ENCODE measurements at regions not wholly inside any gene's neighbourhood (a gene's known extent, or its start where the extent isn't known, plus 50 kb on each side); places are given as distances from the start of the nearest gene placed in this dataset.

- no peak for TF ChIP-seq CTCF (IDR thresholded peaks at IDR 0.05; ENCODE audit: low read depth, low read length, poor library complexity, severe bottlenecking)
- TF ChIP-seq EZH2phosphoT487 (IDR thresholded peaks at IDR 0.05; ENCODE audit: borderline replicate concordance, low read length), result no peak
Observed at GRCh38 chr9:108677776-108678175, 178.0 kb downstream of the ACTL7B start.
